Neural cell (in vitro differentiated cells): ENCODE measurements at regions not wholly inside any gene's neighbourhood (a gene's known extent, or its start where the extent isn't known, plus 50 kb on each side); places are given as distances from the start of the nearest gene placed in this dataset.

Experiments used
- EZH2 ChIP-seq: fragments of 200-600, 300-800 bp; shearing (Covaris generic), sonication (generic); IDR thresholded peaks from 2 replicates; pipeline ENCODE4 v1.6.1; 2014; ENCODE audit warnings: antibody characterized with exemption, low read length, borderline replicate concordance, mild to moderate bottlenecking; ENCODE audit not compliant: insufficient read depth, poor library complexity, severe bottlenecking
- MXI1 ChIP-seq: fragments of 450-650 bp; conservative IDR thresholded peaks from 2 replicates; pipeline ENCODE4 v1.6.1; 2014; ENCODE audit warnings: antibody characterized with exemption, mild to moderate bottlenecking; ENCODE audit not compliant: poor library complexity, severe bottlenecking
- SMC3 ChIP-seq: fragments of 450-650 bp; conservative IDR thresholded peaks from 2 replicates; pipeline ENCODE4 v1.6.1; 2014; ENCODE audit warnings: antibody characterized with exemption, mild to moderate bottlenecking, moderate library complexity; ENCODE audit not compliant: poor library complexity
- TAF1 ChIP-seq: IDR thresholded peaks from 2 replicates; pipeline ENCODE4 v1.6.1; 2012; ENCODE audit warnings: low read depth
- TF ChIP-seq, protein P1 (sequence below): fragments of 450-650 bp; IDR thresholded peaks from 2 replicates; pipeline ENCODE4 v1.5.1; 2014; ENCODE audit warnings: antibody characterized with exemption, mild to moderate bottlenecking, moderate library complexity; ENCODE audit not compliant: poor library complexity, severe bottlenecking

GRCh38 chr1:55547405-55547804, 332.2 kb upstream of the USP24 start:
- no peak for TF ChIP-seq SMC3
- TF ChIP-seq, protein P1, sequence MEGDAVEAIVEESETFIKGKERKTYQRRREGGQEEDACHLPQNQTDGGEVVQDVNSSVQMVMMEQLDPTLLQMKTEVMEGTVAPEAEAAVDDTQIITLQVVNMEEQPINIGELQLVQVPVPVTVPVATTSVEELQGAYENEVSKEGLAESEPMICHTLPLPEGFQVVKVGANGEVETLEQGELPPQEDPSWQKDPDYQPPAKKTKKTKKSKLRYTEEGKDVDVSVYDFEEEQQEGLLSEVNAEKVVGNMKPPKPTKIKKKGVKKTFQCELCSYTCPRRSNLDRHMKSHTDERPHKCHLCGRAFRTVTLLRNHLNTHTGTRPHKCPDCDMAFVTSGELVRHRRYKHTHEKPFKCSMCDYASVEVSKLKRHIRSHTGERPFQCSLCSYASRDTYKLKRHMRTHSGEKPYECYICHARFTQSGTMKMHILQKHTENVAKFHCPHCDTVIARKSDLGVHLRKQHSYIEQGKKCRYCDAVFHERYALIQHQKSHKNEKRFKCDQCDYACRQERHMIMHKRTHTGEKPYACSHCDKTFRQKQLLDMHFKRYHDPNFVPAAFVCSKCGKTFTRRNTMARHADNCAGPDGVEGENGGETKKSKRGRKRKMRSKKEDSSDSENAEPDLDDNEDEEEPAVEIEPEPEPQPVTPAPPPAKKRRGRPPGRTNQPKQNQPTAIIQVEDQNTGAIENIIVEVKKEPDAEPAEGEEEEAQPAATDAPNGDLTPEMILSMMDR, result no peak
- TF ChIP-seq TAF1, result no peak
- no peak for TF ChIP-seq EZH2
- TF ChIP-seq MXI1, result no peak
